Esophagus muscularis mucosa (tissue), 4 donors: ENCODE measurements at regions not wholly inside any gene's neighbourhood (a gene's known extent, or its start where the extent isn't known, plus 50 kb on each side); places are given as distances from the start of the nearest gene placed in this dataset.

ENCODE experiments used
- EP300 ChIP-seq: sonication (generic); formaldehyde crosslinking; IDR thresholded peaks from one replicate; pipeline ENCODE4 v1.6.1; 2017; ENCODE audit warnings: antibody characterized with exemption
- POLR2A ChIP-seq: fragments of 450-650 bp; IDR thresholded peaks from one replicate; pipeline ENCODE4 v1.6.1; 2017; ENCODE audit warnings: antibody characterized with exemption, moderate library complexity, mild to moderate bottlenecking, low read depth
- POLR2AphosphoS5 ChIP-seq, 2 donors: sonication (generic); formaldehyde crosslinking; IDR thresholded peaks; one replicate each; pipeline ENCODE4 v1.6.1; 2017; ENCODE audit warnings: antibody characterized with exemption in 2 of 2
- TF ChIP-seq, protein P1 (sequence below), 3 experiments: fragments of 200-600 bp in 2 of 3; fragments of 450-650 bp in 1 of 3; sonication (generic) in 2 of 3; IDR thresholded peaks; one replicate each; pipeline ENCODE4 v1.5.1; 2017 to 2019; ENCODE audit warnings: antibody characterized with exemption in 3 of 3, mild to moderate bottlenecking in 2 of 3, moderate library complexity in 1 of 3

DNA sequence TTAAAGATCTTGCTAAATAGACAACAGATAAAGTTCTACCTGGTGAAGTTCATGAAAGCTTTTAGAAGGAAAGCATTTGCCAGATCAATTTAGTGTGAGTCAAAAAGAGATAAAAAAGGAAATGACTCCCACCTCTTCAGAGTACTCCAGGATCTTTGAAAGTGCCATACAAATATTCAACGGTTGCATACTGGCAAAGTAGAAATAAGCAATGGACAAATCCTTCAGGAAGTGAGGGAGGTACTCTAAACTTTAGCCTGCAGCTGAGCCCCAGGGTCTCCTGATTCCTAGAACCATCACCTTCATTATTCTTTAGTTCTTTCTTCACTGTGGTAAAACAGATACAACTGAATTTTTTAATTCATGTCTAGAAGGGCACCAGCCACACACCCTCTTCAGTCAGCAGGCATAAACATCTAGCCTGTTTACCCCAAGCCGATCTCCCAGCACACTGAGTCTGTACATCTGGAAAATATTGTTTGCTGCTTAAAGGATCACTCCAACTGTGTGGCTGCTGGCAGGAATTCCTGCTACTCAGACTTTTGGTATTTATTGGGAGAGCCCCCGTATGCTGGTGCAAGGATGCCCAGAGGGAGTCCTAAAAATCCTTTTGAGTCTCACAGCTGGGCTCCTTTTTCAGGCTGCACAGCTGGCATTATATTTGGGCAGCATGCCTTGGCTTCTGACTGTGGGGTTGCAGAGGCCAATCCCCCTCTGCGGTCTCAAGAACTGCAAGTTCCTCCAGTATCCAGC lies 72.3 kb upstream of the SESTD1 start:
- TF ChIP-seq EP300 (no peak), POLR2A (no peak), POLR2AphosphoS5 (IDR thresholded peaks at IDR 0.05) (no peak)
- TF ChIP-seq, protein P1, sequence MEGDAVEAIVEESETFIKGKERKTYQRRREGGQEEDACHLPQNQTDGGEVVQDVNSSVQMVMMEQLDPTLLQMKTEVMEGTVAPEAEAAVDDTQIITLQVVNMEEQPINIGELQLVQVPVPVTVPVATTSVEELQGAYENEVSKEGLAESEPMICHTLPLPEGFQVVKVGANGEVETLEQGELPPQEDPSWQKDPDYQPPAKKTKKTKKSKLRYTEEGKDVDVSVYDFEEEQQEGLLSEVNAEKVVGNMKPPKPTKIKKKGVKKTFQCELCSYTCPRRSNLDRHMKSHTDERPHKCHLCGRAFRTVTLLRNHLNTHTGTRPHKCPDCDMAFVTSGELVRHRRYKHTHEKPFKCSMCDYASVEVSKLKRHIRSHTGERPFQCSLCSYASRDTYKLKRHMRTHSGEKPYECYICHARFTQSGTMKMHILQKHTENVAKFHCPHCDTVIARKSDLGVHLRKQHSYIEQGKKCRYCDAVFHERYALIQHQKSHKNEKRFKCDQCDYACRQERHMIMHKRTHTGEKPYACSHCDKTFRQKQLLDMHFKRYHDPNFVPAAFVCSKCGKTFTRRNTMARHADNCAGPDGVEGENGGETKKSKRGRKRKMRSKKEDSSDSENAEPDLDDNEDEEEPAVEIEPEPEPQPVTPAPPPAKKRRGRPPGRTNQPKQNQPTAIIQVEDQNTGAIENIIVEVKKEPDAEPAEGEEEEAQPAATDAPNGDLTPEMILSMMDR (IDR thresholded peaks at IDR 0.05) = no peak
